Stimulated activated CD8-positive, alpha-beta memory T cell treated with anti-CD3 and anti-CD28 coated beads, Interleukin-15, amount 100 ng/mL, for 4 hours (primary cell): ENCODE measurements at regions not wholly inside any gene's neighbourhood (a gene's known extent, or its start where the extent isn't known, plus 50 kb on each side); places are given as distances from the start of the nearest gene placed in this dataset.

Experiments
- DNase-seq, 2 donors: peaks; one replicate each; pipeline ENCODE4 v3.0.0-alpha.2; 2020; ENCODE audit warnings: low read depth in 2 of 2

- DNase-seq: no peak
Observed at GRCh38 chr1:234975941-234976860, 152.4 kb downstream of the TOMM20 start.

- DNase-seq: no peak
Observed at GRCh38 chr1:234975122-234975940, 153.3 kb downstream of the TOMM20 start.

- no peak for DNase-seq
Observed at GRCh38 chr1:234973426-234974250, 155.0 kb downstream of the TOMM20 start.

GRCh38 chr1:234972411-234973191 is 156.0 kb downstream of the TOMM20 start:
- no peak for DNase-seq

- no peak for DNase-seq
Observed at GRCh38 chr1:234971586-234972297, 156.9 kb downstream of the TOMM20 start.

GRCh38 chr1:234970731-234971476 is 157.7 kb downstream of the TOMM20 start:
- DNase-seq: no peak

GRCh38 chr1:234970401-234970730 is 158.3 kb downstream of the TOMM20 start:
- no peak for DNase-seq

- no peak for DNase-seq
Observed at GRCh38 chr1:234969581-234970400, 158.8 kb downstream of the TOMM20 start.

GRCh38 chr1:234969011-234969441 is 159.6 kb downstream of the TOMM20 start:
- DNase-seq: no peak

- no peak for DNase-seq
Observed at GRCh38 chr1:234968451-234968850, 160.2 kb downstream of the TOMM20 start.

- no peak for DNase-seq
Observed at GRCh38 chr1:234967121-234967520, 161.5 kb downstream of the TOMM20 start.

GRCh38 chr1:234965111-234965510 is 163.5 kb downstream of the TOMM20 start:
- DNase-seq: no peak

GRCh38 chr1:234963904-234964702 is 164.5 kb downstream of the TOMM20 start:
- DNase-seq: no peak

GRCh38 chr1:234963180-234963903 is 165.3 kb downstream of the TOMM20 start:
- DNase-seq: peak; percentile 74 to 83

GRCh38 chr1:234962340-234962989 is 166.2 kb downstream of the TOMM20 start:
- DNase-seq: no peak

GRCh38 chr1:234961456-234962339 is 166.9 kb downstream of the TOMM20 start:
- DNase-seq: no peak
